Ascending aorta (tissue), 2 donors: ENCODE measurements at regions not wholly inside any gene's neighbourhood (a gene's known extent, or its start where the extent isn't known, plus 50 kb on each side); places are given as distances from the start of the nearest gene placed in this dataset.

ENCODE experiments used
- DNase-seq, 2 donors: peaks; one replicate each; pipeline ENCODE4 v3.0.0-alpha.2; 2019; ENCODE audit warnings: low spot score in 2 of 2
- H3K27ac ChIP-seq, 2 donors: fragments of 200-600 bp; sonication (generic); one replicate each; pipeline ENCODE4 v1.5.1; 2016 to 2017; ENCODE audit warnings: mild to moderate bottlenecking in 1 of 2
- H3K27me3 ChIP-seq: fragments of 200-600 bp; sonication (generic); one replicate; pipeline ENCODE4 v1.5.1; 2017
- H3K36me3 ChIP-seq, 2 donors: fragments of 200-600 bp; sonication (generic); one replicate each; pipeline ENCODE4 v1.5.1; 2016
- H3K4me1 ChIP-seq, 2 donors: fragments of 200-600 bp; sonication (generic); one replicate each; pipeline ENCODE4 v1.5.1; 2016 to 2017; ENCODE audit warnings: mild to moderate bottlenecking in 1 of 2
- H3K4me3 ChIP-seq, 2 donors: fragments of 200-600 bp; sonication (generic); one replicate each; pipeline ENCODE4 v1.5.1; 2016 to 2017; ENCODE audit warnings: mild to moderate bottlenecking in 1 of 2
- H3K9me3 ChIP-seq, 2 donors: fragments of 200-600 bp; sonication (generic); one replicate each; pipeline ENCODE4 v1.5.1; 2016
- CTCF ChIP-seq, 3 experiments: fragments of 200-600 bp in 2 of 3; fragments of 450-650 bp in 1 of 3; sonication (generic) in 2 of 3; IDR thresholded peaks; one replicate each; pipeline ENCODE4 v1.5.1; 2016 to 2019; ENCODE audit warnings: antibody characterized with exemption in 3 of 3, mild to moderate bottlenecking in 1 of 3, moderate library complexity in 1 of 3
- intact Hi-C: fragments of 100-400 bp; cut with DNase I; formaldehyde crosslinking; loops from one replicate; pipeline ENCODE4 v1.15.1; 2023

GRCh38 chr11:80327956-80328614, 887.3 kb upstream of the TENM4 start:
- H3K27me3 ChIP-seq = no peaks in the 10 kb centered on the region
- DNase-seq = no peak
- no peak for TF ChIP-seq CTCF (IDR thresholded peaks at IDR 0.05)
- no peaks in the 10 kb centered on the region for H3K4me1 ChIP-seq
- H3K36me3 ChIP-seq = no peaks in the 10 kb centered on the region
- no peak overlapping the region for H3K4me3 ChIP-seq
- no peak overlapping the region for H3K27ac ChIP-seq
- no peaks in the 10 kb centered on the region for H3K9me3 ChIP-seq
- intact Hi-C loops = no loop called here

- intact Hi-C loops = no loop called here
- TF ChIP-seq CTCF (IDR thresholded peaks at IDR 0.05) = no peak
- Histone ChIP-seq H3K27ac (no peak overlapping the region), H3K27me3 (no peaks in the 10 kb centered on the region), H3K36me3 (no peaks in the 10 kb centered on the region), H3K4me3 (no peak overlapping the region), H3K4me1 (no peaks in the 10 kb centered on the region), H3K9me3 (no peaks in the 10 kb centered on the region)
- DNase-seq = no peak
These were observed 881.0 kb upstream of the TENM4 start for GRCh38 chr11:80321786-80322185.

GRCh38 chr11:80320765-80321164, 879.9 kb upstream of the TENM4 start:
- H3K27me3 ChIP-seq = no peaks in the 10 kb centered on the region
- no peak for DNase-seq
- intact Hi-C loops = no loop called here
- no peak overlapping the region for H3K27ac ChIP-seq
- TF ChIP-seq CTCF (IDR thresholded peaks at IDR 0.05) = no peak
- no peaks in the 10 kb centered on the region for H3K9me3 ChIP-seq
- no peaks in the 10 kb centered on the region for H3K36me3 ChIP-seq
- H3K4me1 ChIP-seq = no peaks in the 10 kb centered on the region
- H3K4me3 ChIP-seq = no peak overlapping the region

- TF ChIP-seq CTCF (IDR thresholded peaks at IDR 0.05) = no peak
- no peak for DNase-seq
- Histone ChIP-seq H3K36me3 (no peaks in the 10 kb centered on the region), H3K4me3 (no peak overlapping the region), H3K27ac (no peak overlapping the region), H3K27me3 (no peaks in the 10 kb centered on the region), H3K4me1 (no peaks in the 10 kb centered on the region), H3K9me3 (no peaks in the 10 kb centered on the region)
- intact Hi-C loops = no loop called here
These were observed 879.4 kb upstream of the TENM4 start for GRCh38 chr11:80320226-80320625.

GRCh38 chr11:80317612-80318011, 876.8 kb upstream of the TENM4 start:
- no peaks in the 10 kb centered on the region for H3K4me1 ChIP-seq
- H3K9me3 ChIP-seq = no peaks in the 10 kb centered on the region
- H3K27ac ChIP-seq = no peak overlapping the region
- TF ChIP-seq CTCF (IDR thresholded peaks at IDR 0.05) = no peak
- no peaks in the 10 kb centered on the region for H3K36me3 ChIP-seq
- DNase-seq = no peak
- H3K4me3 ChIP-seq = no peak overlapping the region
- intact Hi-C loops = no loop called here
- no peaks in the 10 kb centered on the region for H3K27me3 ChIP-seq

GRCh38 chr11:80315200-80315599, 874.4 kb upstream of the TENM4 start:
- Histone ChIP-seq H3K27ac (no peak overlapping the region), H3K4me1 (no peaks in the 10 kb centered on the region), H3K4me3 (no peak overlapping the region), H3K27me3 (no peaks in the 10 kb centered on the region), H3K9me3 (no peaks in the 10 kb centered on the region), H3K36me3 (no peaks in the 10 kb centered on the region)
- no peak for TF ChIP-seq CTCF (IDR thresholded peaks at IDR 0.05)
- intact Hi-C loops = no loop called here
- no peak for DNase-seq
